HG02938 (cell line): ENCODE measurements at regions not wholly inside any gene's neighbourhood (a gene's known extent, or its start where the extent isn't known, plus 50 kb on each side); places are given as distances from the start of the nearest gene placed in this dataset.

Experiments
- ATAC-seq: cut with Tn5 transposase; IDR thresholded peaks from one replicate; pipeline ENCODE4 v1.9.1; 2021; ENCODE audit warnings: mild to moderate bottlenecking, moderate library complexity; ENCODE audit not compliant: unreplicated experiment

DNA sequence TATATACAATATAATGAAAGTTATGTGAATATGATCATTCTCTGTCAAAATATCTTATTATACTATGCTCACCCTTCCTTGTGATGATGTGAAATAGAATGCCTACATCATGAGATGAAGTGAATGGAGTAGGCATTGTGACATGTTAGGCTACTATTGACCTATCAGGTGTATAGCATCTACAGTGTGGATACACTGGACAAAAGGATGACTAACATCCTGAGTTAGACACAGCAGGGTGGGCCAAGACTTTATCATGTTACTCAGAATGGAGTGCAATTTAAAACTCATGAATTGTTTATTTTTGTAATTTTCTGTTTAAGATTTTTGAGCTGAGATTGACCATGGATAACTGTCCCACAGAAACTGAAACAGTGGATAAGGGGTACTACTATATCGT, 53.4 kb upstream of the NAV3 start:
- ATAC-seq, result no peak

GRCh38 chr12:77774761-77775160, 55.9 kb upstream of the NAV3 start:
- ATAC-seq, result no peak

GRCh38 chr12:77772676-77773298, 57.9 kb upstream of the NAV3 start:
- ATAC-seq, result no peak

- no peak for ATAC-seq
These were observed 62.1 kb upstream of the NAV3 start for GRCh38 chr12:77768558-77768957.

DNA sequence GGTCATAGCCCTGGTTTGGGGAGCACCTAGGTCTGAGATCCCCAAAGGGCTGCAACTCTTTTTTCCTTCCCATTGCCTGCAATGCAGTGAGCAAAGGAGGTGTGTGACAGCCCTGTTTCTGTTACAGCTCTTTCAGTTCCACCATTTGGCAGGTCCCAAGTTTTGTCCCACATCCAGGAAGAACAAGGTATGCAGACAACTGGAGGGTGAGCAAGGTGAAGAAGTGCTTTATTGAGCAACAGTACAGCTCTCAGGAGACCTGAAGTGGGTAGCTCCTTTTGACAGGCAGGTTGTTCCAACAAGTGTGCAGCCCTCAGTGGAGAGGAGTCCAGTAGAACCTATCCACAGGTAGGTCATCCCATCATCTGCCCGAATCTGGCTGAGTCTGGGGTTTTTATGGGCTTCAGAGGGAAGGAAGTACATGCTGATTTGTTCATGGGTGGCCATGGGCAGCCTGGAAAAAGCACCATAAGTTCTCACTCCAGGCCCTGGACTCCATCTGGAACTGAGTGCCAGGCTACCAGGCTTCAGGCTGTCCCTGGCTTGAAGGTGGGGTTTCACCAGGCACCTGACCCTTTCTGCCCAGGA, 62.8 kb upstream of the NAV3 start:
- no peak for ATAC-seq

- ATAC-seq, result no peak
These were observed 63.4 kb upstream of the NAV3 start for GRCh38 chr12:77767335-77767734.

DNA sequence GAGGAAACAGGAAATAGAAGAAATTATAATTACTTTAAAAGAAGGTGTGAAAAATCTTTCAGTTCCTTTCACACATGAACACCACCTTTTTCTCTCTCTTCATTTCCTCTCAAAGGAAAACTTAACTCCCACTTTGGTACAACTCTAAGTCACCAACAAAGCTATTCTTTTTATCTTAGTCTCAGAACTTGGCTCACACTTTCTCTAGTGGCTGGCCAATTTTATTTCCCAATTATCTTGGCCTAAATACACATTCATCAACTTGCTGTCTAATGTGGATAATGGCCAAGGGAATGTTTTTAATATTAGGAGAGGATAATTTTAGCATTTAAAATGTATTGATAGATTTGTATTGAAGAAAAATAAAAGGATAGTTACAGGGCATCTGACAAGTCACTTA, 64.5 kb upstream of the NAV3 start:
- ATAC-seq, result no peak

DNA sequence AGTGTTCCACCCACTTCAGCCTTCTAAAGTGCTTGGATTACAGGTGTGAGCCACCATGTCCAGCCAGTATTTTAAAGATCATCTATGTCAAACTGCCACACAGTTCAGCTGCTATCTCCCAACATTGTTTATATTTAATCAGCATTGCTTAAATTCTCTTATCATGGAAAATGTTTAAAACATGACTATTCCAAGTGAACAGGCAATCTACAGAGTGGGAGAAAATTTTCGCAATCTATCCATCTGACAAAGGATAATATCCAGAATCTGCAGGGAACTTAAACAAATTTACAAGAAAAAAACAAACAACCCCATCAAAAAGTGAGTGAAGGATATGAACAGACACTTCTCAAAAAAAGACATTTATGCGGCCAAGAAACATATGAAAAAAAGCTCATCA, 69.4 kb upstream of the NAV3 start:
- ATAC-seq, result no peak

GRCh38 chr12:77760271-77761025, 70.2 kb upstream of the NAV3 start:
- ATAC-seq, result no peak

DNA sequence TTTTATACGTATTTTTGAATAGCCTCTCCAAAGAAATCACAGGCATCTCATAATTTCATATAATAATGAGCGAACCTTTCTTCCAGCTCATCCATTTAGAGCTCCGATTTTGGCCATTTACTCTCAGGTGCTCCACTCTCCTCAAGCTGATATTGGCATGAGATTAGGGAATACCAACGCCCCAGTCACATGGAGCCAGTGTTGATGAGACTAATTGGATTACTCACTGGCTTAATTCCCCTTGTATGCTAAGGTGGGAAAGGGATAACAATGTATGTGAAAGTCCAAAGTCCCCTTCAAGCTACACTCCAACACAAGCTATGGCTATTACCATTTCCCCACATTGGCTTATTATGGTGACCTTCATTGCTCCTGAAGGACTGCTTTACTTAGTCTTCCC, 76.6 kb upstream of the NAV3 start:
- no peak for ATAC-seq

- no peak for ATAC-seq
These were observed 78.8 kb upstream of the NAV3 start for GRCh38 chr12:77751939-77752338.

DNA sequence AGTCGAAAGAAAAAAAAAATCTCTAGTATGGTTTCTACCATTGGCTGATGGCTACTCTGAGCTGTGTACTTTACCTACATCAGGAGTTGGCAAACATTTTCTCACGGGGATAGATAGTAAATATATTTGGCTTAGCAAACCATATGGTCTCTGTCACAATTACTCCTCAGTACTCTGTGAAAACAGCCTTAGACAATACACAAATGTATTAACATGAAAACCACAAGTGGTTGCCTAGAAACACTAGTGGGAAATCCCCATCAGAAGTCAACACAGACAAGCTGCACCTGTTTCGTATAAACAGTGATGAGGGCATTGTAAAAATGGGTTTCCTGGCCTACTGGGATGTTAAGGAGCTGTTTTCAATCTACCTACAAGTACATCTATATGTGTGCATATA, 84.6 kb upstream of the NAV3 start:
- ATAC-seq, result peak; percentile 99

DNA sequence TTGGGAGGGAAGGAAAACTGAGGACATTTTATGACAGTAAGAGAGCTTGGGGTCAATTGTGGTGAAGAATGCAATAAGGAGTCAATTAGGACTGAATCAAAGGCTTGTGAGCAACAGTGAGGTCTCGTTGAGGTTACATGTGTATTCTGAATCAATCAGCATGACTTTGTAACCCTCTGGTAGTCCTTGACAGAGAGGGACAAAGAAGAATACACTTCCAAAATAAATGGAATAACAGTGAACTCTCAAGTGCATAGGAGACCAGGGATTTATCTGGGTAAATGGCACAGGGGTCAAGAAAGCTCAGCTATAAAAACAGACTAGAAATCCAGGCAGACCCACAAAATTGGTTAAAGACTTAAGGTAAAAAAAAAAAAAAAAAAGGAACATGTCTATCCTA, 85.1 kb upstream of the NAV3 start:
- ATAC-seq, result no peak

GRCh38 chr12:77742631-77743030, 88.1 kb upstream of the NAV3 start:
- no peak for ATAC-seq

DNA sequence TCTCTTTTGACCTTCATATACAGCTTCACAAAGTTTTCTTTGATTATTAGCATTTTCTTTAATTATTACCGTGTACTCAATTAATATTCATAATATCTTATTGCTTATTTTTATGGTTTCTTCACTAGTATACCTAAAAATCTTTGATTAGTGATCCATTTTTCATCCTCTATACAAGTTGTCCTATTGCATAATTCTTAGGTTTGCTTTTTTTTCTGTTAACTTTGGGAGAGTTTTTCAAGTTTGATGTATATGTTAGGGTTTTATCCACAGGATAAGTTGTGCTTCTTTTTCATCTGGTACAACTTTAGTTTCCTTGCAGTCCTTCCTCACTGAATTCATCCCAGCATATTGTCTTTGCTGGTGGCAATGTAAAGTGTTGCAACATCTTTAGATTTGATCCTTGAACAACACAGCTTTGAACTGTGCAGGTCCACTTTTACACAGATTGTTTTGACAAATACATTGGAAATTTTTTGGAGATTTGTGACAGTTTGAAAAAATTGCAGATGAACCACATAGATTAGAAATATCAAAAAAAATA, 88.6 kb upstream of the NAV3 start:
- ATAC-seq, result no peak

- no peak for ATAC-seq
These were observed 94.3 kb upstream of the NAV3 start for GRCh38 chr12:77736219-77736965.

- ATAC-seq, result no peak
These were observed 96.3 kb upstream of the NAV3 start for GRCh38 chr12:77734214-77734883.

DNA sequence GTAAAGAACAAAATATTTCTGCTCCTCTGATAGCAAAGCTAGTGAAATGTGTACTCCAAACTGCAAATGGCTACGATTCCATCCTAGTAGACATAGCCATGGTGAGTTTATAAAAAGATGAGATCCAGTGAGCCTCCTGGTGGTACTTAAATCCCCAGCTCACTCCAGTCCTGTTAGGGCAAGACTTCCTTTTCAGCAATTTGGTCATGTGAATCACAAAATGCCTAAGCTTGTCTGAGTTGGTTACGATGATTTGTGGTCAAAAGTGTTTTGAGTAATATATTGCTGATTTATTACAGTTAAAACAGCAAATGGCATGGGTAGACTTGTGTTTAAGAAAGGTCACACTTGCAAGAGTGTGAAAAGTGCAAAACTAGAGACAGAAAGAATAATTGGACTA, 102.7 kb upstream of the NAV3 start:
- no peak for ATAC-seq

- ATAC-seq, result no peak
These were observed 103.2 kb upstream of the NAV3 start for GRCh38 chr12:77727442-77728001.

DNA sequence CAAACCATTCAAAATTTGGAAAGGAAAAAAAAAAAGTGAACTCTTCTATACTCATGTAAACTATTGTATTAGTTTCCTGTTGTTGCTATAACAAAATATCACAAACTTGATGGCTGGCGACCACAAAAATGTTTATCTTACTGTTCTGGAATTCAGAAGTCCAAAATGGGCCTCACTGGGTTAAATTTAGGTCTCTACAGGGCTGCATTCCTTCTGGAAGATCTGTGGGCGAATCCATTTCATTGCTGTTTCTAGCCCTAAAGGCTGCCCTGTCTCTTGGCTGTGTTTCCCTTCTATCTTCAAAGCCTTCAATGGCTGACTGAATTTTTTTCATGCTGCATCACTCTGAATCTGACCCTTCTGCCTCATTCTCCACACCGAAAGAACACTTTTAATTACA, 105.1 kb upstream of the NAV3 start:
- no peak for ATAC-seq
